Stimulated activated naive B cell treated with anti-CD40 and anti-IgM and Interleukin-4, amounts not matched to agents 10 μg/mL and 1 μg/mL and 100 μg/mL, for 72 hours (primary cell): ENCODE measurements at regions not wholly inside any gene's neighbourhood (a gene's known extent, or its start where the extent isn't known, plus 50 kb on each side); places are given as distances from the start of the nearest gene placed in this dataset.
"Not testable (repeated sequence)": the region's sequence is repeated elsewhere in the genome, so short reads cannot be mapped to it uniquely, and the experiment has no call there.

Experiments used
- ATAC-seq, 2 donors: fragments of 150-1000 bp; cut with Tn5 transposase; replicated peaks; 2 replicates each; pipeline ENCODE4 v1.10.0; 2021; ENCODE audit warnings: moderate library complexity in 1 of 2
- DNase-seq: peaks from one replicate; pipeline ENCODE4 v3.0.0; 2021
- H3K27ac Mint-ChIP-seq: one replicate; pipeline ENCODE4 v1.8.0; 2022; ENCODE audit warnings: mild to moderate bottlenecking, mixed read lengths
- H3K27me3 Mint-ChIP-seq, 2 donors: one replicate each; pipeline ENCODE4 v1.8.0; 2022; ENCODE audit warnings: mixed read lengths in 2 of 2
- H3K36me3 Mint-ChIP-seq, 2 donors: one replicate each; pipeline ENCODE4 v1.8.0; 2022; ENCODE audit warnings: mixed read lengths in 2 of 2, mild to moderate bottlenecking in 1 of 2
- H3K4me1 Mint-ChIP-seq, 2 donors: one replicate each; pipeline ENCODE4 v1.8.0; 2022; ENCODE audit warnings: mixed read lengths in 2 of 2, mild to moderate bottlenecking in 1 of 2
- H3K4me3 Mint-ChIP-seq, 2 donors: one replicate each; pipeline ENCODE4 v1.8.0; 2022; ENCODE audit warnings: mild to moderate bottlenecking in 2 of 2, mixed read lengths in 2 of 2, moderate library complexity in 1 of 2
- H3K9me3 Mint-ChIP-seq, 2 donors: one replicate each; pipeline ENCODE4 v1.8.0; 2022; ENCODE audit warnings: mixed read lengths in 2 of 2, mild to moderate bottlenecking in 1 of 2

GRCh38 chr6:127406722-127407121 is 52.5 kb downstream of the KIAA0408 start:
- not testable (repeated sequence) for DNase-seq, H3K27me3 Mint-ChIP-seq, H3K4me3 Mint-ChIP-seq, ATAC-seq, H3K36me3 Mint-ChIP-seq, H3K9me3 Mint-ChIP-seq, H3K27ac Mint-ChIP-seq
- H3K4me1 Mint-ChIP-seq = peaks cover 8 to 20% of the 10 kb centered on the region in 2 donors

DNA sequence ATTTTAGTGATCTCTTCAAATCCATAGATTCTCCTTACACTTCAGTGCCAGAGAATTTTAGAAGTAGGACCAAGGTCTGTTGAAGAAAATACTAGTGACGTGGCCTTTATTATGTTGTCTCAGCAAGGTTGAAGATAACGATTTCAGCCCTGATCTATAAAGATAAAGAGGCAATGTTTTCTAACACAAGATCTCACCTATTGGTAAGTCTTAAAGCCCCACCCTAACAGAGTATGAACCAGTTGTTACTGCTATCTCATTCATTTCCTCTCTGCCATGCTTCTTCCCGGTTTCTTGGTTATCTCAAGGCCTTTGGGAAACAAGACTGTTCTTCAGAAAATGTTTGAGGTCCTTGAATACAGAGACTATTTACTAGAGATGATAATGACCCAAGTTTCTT is 53.1 kb downstream of the KIAA0408 start:
- no peak for ATAC-seq
- DNase-seq = no peak
- peaks cover 8 to 20% of the 10 kb centered on the region in 2 donors for H3K4me1 Mint-ChIP-seq

DNA sequence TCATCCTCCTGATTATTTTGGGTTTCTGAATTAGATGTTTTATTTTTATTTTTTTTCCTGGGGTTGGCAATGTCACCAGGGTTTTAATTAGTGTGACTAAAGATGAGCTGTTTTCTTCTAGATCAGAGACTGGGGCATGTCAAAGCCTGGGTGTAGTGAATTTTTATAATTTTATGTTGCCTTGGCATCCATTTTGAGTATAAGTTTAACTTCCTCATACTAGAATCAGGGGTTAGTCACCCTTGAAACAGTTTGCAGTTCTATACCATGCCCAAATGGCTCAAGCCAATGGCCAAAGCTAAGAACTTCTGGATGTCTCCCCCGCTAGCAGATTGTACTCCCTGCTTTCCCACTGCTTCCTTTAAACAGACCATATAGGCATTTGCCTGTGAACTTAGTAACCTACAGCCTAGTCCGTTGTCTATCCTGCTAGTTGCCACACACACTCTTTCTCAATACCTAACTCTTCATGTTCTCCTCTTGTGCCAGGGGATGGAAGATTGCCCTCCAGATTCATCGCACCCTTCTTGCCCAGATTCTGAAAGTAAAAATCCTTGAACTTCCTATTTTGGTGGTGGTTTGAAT is 54.5 kb downstream of the KIAA0408 start:
- Mint-ChIP-seq H3K27me3 (no peaks in the 10 kb centered on the region), H3K9me3 (peaks cover 0 to under 1% of the 10 kb centered on the region in 2 donors), H3K4me3 (no peak overlapping the region), H3K36me3 (peaks cover 0 to 3% of the 10 kb centered on the region in 2 donors), H3K4me1 (peaks cover 8 to 20% of the 10 kb centered on the region in 2 donors), H3K27ac (no peak overlapping the region)
- peak; percentile 29 to 33 for ATAC-seq
- no peak for DNase-seq

More for the DNA sequence above, 53.1 kb downstream of the KIAA0408 start:
- no peaks in the 10 kb centered on the region for H3K27me3 Mint-ChIP-seq
- H3K36me3 Mint-ChIP-seq = peaks cover 0 to 3% of the 10 kb centered on the region in 2 donors
- H3K9me3 Mint-ChIP-seq = peaks cover 0 to 2% of the 10 kb centered on the region in 2 donors
- no peak overlapping the region for H3K4me3 Mint-ChIP-seq
- no peak overlapping the region for H3K27ac Mint-ChIP-seq

DNA sequence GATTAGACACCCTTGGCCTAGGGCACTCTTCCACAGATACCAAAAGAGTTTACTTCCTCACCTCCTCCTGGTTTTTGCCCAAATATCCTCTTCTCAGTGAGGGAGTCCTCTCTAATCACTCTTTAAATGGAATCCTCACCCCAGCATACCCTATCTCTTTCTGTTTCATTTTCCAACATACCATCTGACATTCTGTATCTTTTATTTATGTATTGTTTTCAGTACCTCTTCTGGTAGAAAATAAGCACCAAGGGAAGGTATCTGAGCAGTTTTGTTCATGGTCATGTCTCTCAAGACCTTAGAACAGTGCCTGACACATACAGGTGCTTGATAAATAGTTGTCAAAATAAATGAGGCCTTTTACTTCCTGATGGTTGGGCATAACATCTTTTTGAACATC is 55.1 kb downstream of the KIAA0408 start:
- Mint-ChIP-seq H3K4me1 (peaks cover 8 to 20% of the 10 kb centered on the region in 2 donors), H3K4me3 (no peak overlapping the region), H3K27ac (peak overlapping the region; percentile 49), H3K27me3 (no peaks in the 10 kb centered on the region), H3K36me3 (peaks cover 0 to 3% of the 10 kb centered on the region in 2 donors), H3K9me3 (no peaks in the 10 kb centered on the region)
- DNase-seq (no peak), ATAC-seq (peak; percentile 34 to 45)

GRCh38 chr6:127403636-127404035 is 55.6 kb downstream of the KIAA0408 start:
- H3K4me1 Mint-ChIP-seq = peaks cover 8 to 20% of the 10 kb centered on the region in 2 donors
- peaks cover 0 to 3% of the 10 kb centered on the region in 2 donors for H3K36me3 Mint-ChIP-seq
- DNase-seq = no peak
- ATAC-seq = peak; percentile 82 to 83
- H3K4me3 Mint-ChIP-seq = no peak overlapping the region
- no peaks in the 10 kb centered on the region for H3K9me3 Mint-ChIP-seq
- H3K27me3 Mint-ChIP-seq = no peaks in the 10 kb centered on the region
- peak overlapping the region; percentile 49 for H3K27ac Mint-ChIP-seq

DNA sequence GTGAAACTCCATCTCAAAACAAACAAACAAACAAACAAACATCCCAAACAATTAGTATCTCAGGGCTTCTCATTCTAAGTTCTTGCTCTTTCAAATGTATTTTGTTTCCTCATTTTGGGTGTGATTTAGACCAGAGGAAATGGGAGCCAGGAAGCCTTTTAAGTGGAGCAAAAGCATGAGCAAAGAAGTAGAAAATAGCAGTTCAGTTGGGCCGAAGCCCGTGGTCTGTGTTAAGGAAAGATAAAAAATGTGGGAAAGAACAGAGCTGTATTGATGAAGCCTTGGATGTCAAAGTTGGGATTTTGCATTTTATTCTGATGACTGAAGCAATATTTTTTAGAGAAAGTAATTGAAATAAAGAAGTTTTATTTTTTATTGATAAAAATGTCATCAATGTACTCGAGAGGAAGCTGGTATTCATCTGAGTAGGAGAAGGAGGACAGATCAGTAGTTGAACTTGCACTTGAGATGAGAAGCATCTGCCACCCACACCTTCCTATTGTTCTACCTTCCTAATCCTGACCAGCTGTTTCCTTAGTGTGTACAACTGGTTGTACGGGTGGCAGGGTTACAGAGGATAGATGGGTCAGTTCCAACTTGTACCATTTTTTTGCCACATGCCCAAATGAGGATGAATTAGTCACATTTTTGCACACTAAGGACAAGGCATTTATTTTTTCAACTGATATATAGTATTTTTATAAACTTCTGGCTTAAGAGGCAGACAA is 56.1 kb downstream of the KIAA0408 start:
- ATAC-seq = peak; percentile 46 to 48
- no peak overlapping the region for H3K4me3 Mint-ChIP-seq
- H3K27me3 Mint-ChIP-seq = no peaks in the 10 kb centered on the region
- no peak overlapping the region for H3K27ac Mint-ChIP-seq
- H3K9me3 Mint-ChIP-seq = no peaks in the 10 kb centered on the region
- peaks cover 0 to 3% of the 10 kb centered on the region in 2 donors for H3K36me3 Mint-ChIP-seq
- no peak for DNase-seq
- H3K4me1 Mint-ChIP-seq = peaks cover 8 to 20% of the 10 kb centered on the region in 2 donors

DNA sequence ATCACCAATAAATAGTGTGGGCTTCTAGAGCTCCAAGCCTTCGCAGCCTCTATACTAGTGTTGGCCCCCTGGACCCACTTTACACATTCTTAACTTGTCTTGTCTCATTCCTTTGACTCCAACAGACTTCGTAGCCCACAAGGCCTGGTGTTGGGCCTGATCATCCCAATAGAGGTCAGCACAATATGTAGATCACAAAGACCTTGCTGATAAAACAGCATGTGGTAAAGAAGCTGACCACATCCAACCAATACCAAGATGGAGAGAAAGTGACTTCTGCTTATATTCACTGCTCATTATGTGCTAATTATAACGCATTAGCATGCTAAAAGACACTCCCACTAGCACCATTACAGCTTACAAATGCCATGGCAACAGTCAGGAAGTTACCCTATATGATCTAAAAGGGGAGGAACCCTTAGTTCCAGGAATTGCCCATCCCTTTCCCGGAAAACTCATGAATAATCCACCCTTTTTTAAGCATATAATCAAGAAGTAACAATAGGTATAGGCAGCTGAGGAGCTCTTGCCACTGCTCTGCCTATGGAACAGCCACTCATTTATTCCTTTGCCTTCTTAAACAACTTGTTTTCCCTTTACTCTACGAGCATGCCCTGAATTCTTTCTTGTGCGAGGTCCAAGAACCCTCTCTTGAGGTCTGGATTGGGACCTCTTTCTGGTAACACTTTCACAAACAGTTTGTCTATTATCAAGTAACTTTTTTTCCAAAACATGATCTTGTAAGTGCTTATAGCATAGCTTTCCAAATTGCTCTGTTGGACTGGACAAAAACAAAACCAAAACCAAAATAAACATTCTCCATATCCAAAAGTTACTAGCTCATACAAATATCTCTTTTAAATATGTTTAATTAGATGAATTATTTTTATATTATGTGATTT is 54.6 kb upstream of the ECHDC1 start:
- DNase-seq (no peak), ATAC-seq (no peak)
- no peaks in the 10 kb centered on the region for H3K36me3 Mint-ChIP-seq
- H3K4me3 Mint-ChIP-seq = no peak overlapping the region
- no peaks in the 10 kb centered on the region for H3K9me3 Mint-ChIP-seq
- no peak overlapping the region for H3K27ac Mint-ChIP-seq
- H3K27me3 Mint-ChIP-seq = no peaks in the 10 kb centered on the region
- H3K4me1 Mint-ChIP-seq = peaks cover 0 to 2% of the 10 kb centered on the region in 2 donors

DNA sequence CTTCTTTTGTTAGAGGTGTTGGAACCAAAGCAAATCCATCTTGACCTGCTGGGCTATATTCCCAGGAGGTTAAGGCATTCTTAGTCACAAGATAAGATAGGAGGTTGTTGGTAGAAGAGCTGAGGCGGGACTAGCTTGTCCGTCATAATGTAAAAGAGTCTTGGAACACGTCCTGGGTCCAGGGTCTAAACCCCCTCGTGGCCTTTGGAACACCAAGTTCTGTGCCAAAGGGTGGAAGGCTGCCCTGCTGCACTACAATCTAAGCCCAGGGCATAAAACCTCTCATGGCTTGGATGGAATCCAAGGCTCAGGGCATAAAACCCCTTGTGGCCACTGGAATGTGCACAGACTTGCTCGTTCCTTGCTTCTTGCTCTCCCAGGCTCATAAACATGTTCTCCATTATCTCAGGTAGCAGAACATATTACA is 53.8 kb upstream of the ECHDC1 start:
- not testable (repeated sequence) for H3K9me3 Mint-ChIP-seq, H3K27me3 Mint-ChIP-seq, H3K4me1 Mint-ChIP-seq, H3K36me3 Mint-ChIP-seq, H3K27ac Mint-ChIP-seq, H3K4me3 Mint-ChIP-seq, DNase-seq, ATAC-seq
